ENCODE measurements at regions not wholly inside any gene's neighbourhood (a gene's known extent, or its start where the extent isn't known, plus 50 kb on each side); places are given as distances from the start of the nearest gene placed in this dataset.

DNA sequence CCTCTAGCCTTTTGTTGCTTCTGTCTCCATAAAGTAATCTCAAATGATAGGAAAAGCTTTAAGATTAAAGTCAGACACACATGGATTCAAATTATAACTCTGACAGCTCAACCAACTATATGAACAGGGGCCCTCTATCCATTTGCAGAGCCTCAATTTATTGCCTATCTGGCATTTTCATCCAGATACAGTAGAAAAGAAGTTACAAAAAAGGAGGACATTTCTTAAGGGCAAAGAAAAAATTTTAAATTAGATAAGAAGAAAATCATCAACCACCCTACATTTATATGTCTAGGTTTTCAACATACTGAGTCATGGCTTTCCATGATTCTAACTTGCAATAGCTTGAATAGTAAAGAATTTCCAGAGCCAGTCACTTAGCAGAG, 567.2 kb downstream of the CAAP1 start:
- TF ChIP-seq EZH2 (IDR thresholded peaks at IDR 0.05; ENCODE audit: insufficient read depth, poor library complexity, severe bottlenecking) (no peak), EZH2phosphoT487 (IDR thresholded peaks at IDR 0.05; ENCODE audit: insufficient read depth, low read depth) (no peak)
